HG03378 (cell line): ENCODE measurements at regions not wholly inside any gene's neighbourhood (a gene's known extent, or its start where the extent isn't known, plus 50 kb on each side); places are given as distances from the start of the nearest gene placed in this dataset.
"Not testable (repeated sequence)": the region's sequence is repeated elsewhere in the genome, so short reads cannot be mapped to it uniquely, and the experiment has no call there.

Source experiments
- ATAC-seq: cut with Tn5 transposase; IDR thresholded peaks from one replicate; pipeline ENCODE4 v1.9.1; 2021; ENCODE audit warnings: mild to moderate bottlenecking, moderate library complexity; ENCODE audit not compliant: unreplicated experiment

DNA sequence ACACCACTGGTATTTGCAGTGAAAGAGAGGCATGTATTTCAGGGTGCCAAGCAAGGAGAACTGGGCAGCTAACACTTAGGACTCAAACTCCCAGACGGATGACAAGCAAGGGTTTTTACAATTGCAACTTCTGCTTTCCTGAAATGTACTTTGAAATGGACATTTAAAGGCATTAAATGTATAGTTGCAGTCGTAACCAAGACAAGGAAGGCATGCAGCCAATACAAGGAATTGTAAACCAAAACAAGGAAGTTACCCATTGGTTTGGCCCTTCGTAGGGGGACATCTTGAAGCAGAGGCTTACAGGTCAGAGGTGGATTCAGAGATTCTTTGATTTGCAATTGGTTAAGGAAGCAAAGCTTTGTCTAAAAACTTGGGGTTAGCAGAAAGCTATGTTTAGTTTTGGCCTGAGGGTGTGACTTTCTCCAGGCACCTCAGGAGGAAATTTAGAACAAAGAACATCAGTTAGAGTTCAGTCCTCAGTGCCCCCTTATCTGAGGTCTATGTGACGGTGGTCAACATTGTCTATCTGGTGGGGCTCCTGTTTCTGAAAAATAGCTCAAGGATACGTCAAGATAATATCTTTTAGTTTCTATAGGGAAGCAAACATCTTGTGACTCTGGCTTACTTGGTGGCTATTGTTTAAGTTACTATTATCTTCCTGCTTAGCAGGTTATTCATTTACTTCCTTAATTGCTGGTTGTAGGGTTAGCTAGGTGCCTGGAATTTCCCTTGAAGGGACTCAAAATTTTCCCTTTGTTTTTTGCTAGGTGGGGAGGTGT is 266.0 kb downstream of the CD83 start:
- no peak for ATAC-seq

DNA sequence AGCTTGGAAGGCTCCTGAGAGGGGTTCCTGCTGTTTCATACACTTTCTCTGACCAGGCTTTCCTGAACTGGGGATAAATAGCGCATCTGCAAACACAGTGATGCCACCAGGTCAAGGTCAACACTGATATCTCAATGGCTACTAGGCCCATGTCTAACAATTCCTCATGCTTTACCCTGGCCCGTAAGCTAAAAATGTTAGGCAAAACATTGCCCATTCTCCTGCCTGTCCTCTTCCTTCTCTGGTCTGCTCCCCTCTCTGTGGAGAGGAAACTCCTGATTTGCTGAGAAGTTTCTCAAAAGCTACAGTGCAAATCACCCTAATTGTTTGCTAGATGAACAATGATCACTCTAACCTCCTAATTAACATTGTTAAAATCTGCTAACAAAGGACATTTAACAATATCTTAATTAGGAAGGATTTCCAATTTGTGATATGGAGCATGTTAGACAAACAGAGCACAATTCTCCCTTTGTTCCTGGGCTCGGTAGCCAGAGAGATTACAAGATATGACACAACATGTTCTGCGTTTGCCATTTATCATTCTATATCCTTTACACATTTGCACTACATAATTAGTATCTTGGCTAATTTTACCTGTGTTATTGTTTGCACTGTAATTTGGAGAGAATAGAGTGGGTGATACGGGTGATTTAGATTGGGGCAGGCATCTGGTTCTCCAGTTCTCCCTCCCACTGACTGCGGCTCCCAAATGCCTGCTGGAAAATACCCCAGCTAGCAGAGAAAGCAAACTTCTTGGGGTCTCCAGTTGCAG is 266.8 kb downstream of the CD83 start:
- ATAC-seq = no peak

- ATAC-seq = no peak
Observed at GRCh38 chr6:14386263-14386662, 268.7 kb downstream of the CD83 start.

DNA sequence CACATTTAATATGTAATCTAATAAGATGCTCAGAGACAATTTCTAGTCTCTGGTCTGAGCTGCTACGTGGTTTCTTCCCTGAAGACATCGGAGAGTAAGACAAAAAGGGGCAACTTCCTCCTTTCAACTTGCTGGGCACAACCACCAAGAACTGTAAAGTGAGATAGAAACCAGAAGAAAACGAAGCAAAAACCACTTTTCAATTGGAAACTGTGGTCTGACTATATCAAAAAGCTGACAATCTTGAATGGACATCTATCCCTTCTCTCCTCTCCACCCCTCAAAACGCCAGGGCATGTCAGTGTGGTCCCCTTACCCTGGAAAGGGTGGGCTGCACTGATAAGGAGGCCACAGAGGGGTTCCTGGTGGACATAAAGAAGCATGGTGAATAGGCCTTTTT is 269.1 kb downstream of the CD83 start:
- no peak for ATAC-seq

DNA sequence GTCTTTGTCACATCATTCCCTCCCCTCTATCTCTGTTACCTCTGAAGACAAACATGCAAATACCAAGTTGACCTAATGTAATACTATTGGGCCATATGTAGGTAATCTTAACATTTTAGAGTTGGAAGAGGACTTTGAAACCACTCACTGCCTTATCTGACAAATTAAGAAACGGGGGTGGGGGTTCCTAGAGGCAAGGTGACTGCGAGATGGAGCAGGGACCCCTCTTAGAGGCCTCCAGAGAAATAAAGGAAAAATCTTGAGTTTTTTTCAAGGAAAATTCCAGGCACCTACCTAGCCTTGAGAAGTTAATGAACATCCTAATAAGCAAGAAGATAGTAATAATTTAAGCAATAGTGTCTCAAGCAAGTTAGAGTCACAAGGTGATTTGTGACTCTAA is 270.8 kb downstream of the CD83 start:
- ATAC-seq = no peak

- ATAC-seq = not testable (repeated sequence)
Observed at GRCh38 chr6:14389776-14390175, 272.2 kb downstream of the CD83 start.

GRCh38 chr6:14390805-14391204 is 273.2 kb downstream of the CD83 start:
- no peak for ATAC-seq

DNA sequence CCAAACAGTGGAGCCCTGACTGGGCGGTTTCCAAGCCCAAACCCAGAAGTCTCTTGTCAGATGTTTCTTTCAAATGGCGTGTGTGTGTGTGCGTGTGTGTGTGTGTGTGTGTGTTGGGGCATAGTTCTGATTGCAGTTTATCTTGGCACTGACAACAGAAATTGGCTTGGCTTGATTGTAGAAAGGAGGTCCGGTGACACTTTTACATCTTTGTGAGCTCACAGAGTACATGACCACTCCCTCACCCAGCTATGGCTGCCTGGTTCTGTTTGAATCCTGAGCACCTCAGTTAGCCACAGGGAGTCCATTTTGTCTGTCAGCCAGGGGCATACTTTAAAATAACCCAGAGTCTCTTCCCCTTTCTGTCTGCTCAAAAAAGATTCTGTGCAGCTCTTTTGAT is 276.3 kb downstream of the CD83 start:
- no peak for ATAC-seq

DNA sequence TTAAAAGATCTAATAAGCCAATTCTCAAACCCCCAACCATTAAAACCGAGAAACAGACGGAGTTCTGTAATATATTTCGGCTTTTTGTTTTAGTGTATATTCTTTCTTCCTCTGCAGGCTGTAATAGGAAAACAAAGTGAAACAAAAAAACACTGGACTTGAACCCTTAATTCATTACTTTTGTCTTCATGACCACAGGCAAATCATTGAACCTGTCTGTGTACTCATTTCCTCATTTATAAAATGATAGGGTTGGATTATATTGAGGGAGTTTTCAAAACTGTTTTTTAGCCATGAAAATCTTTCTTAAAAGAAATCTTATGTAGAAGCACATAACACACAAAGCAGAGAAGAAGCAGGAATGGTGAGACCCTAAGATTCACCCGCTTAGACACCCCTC is 278.8 kb downstream of the CD83 start:
- no peak for ATAC-seq

GRCh38 chr6:14396826-14397517 is 279.4 kb downstream of the CD83 start:
- no peak for ATAC-seq

DNA sequence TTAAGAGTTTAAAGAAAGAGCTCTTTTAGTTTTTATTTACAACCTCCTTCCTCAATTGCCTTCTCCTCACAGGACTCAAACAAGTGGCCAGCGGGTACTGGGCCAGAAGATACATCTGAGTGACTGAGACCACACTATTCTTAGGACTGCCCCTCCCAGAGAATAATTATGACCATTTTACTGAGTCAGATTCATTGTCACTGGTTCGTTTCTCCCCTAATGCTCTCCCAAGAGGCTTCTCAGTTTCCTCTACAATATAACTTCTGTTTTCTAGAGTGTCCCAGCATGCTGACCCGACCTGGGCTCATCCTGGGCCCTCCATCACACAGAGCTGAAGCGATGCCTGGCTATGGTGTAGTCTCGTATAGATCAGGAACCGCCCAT is 279.9 kb downstream of the CD83 start:
- no peak for ATAC-seq

DNA sequence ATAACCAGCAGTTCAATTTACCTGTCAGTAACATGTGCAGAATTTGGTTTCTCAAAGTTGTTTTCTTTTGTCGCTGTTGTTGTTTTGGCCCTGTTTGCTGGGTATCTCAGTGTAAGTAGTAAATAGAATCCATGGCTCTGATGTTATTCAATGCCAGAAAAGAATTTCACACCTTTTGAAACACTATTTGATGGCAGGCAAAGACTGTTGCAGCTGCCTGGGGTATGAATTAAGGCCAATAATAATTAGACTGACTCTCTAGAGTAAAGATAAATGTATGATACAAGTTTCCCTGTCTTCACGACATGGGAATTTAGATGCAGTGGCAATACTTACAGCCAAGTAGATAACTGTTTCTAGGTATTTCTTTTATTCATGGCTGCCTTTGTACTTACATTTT is 281.4 kb downstream of the CD83 start:
- ATAC-seq = no peak

GRCh38 chr6:14399635-14400034 is 282.1 kb downstream of the CD83 start:
- no peak for ATAC-seq

DNA sequence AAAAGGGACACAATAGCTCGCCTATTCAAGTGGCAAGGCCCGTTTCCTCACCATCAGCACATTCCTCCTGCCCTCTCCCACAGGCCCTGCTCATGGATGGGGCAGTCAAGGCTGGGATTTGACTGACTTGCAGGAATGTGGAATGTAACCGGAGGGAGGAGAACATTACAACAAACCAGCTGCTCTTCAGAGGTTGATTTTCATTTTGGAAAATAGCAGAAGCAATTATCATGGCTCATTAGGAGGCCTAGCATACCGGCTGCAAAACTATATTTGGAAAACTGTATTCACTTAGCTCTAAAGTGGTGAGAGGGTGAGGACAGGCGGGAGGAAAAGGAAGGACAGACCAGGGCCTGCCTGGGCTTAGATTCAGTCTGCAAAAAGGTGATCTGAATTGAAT is 283.7 kb downstream of the CD83 start:
- no peak for ATAC-seq

GRCh38 chr6:14406614-14407331 is 289.2 kb downstream of the CD83 start:
- no peak for ATAC-seq

- ATAC-seq = no peak
Observed at GRCh38 chr6:14408446-14408845, 290.9 kb downstream of the CD83 start.

DNA sequence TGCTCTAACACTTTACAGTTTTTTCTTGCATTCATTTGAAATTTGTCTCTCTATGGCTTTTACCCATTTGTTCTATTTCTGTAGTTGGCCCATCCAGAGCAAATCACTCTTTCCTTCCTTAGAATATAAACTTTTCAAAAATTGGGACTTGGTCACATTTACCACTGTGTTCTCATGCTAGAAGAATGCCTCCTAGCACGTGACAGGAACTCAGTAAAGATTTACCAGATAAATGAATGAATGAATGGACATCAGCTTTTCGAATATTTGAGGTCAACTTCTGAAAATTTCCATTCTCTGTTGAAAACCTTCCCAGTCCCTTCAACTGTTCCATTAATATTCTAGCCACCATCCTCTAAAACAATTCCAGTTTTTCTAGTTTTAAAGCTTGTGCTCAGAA is 294.5 kb downstream of the CD83 start:
- no peak for ATAC-seq

GRCh38 chr6:14415452-14415851 is 297.9 kb downstream of the CD83 start:
- no peak for ATAC-seq

GRCh38 chr6:14417377-14417776 is 299.8 kb downstream of the CD83 start:
- ATAC-seq = no peak

- ATAC-seq = not testable (repeated sequence)
Observed at GRCh38 chr6:14419224-14419623, 301.7 kb downstream of the CD83 start.

- ATAC-seq = no peak
Observed at GRCh38 chr6:14422061-14422460, 304.5 kb downstream of the CD83 start.
